Gastroesophageal sphincter (tissue), 3 donors: ENCODE measurements at regions not wholly inside any gene's neighbourhood (a gene's known extent, or its start where the extent isn't known, plus 50 kb on each side); places are given as distances from the start of the nearest gene placed in this dataset.

Source experiments
- CTCF ChIP-seq, 4 experiments: fragments of 200-600 bp in 2 of 4; fragments of 450-650 bp in 2 of 4; sonication (generic) in 1 of 4; IDR thresholded peaks; one replicate each; pipeline ENCODE4 v1.5.1; 2017 to 2019; ENCODE audit warnings: antibody characterized with exemption in 4 of 4, mild to moderate bottlenecking in 2 of 4, moderate library complexity in 2 of 4
- POLR2A ChIP-seq, 2 donors: fragments of 450-650 bp; IDR thresholded peaks; one replicate each; pipeline ENCODE4 v1.6.1; 2017; ENCODE audit warnings: antibody characterized with exemption in 2 of 2, mild to moderate bottlenecking in 2 of 2, moderate library complexity in 1 of 2

- TF ChIP-seq POLR2A (IDR thresholded peaks at IDR 0.05) (no peak), CTCF (IDR thresholded peaks at IDR 0.05) (no peak)
These were observed 188.6 kb downstream of the NUFIP1 start for GRCh38 chr13:44800626-44801025.
